T-cell (primary cell): ENCODE measurements at regions not wholly inside any gene's neighbourhood (a gene's known extent, or its start where the extent isn't known, plus 50 kb on each side); places are given as distances from the start of the nearest gene placed in this dataset.

Experiments used
- ATAC-seq, 4 experiments: fragments of 200-7000 bp in 3 of 4; fragments of 150-1000 bp in 1 of 4; cut with Tn5 transposase; replicated peaks in 1 of 4; 1 replicate in 3 of 4; 2 replicates in 1 of 4; pipeline ENCODE4 v1.10.0; 2021; ENCODE audit warnings: moderate library complexity in 3 of 4, mild to moderate bottlenecking in 2 of 4, moderate number of reproducible peaks in 1 of 4
- CTCF ChIA-PET, 2 donors: fragments of 300-600 bp; sonication (Branson Sonifier 250); formaldehyde crosslinking; loops; one replicate each; lab custom pipeline; 2022; ENCODE audit warnings: antibody characterized with exemption in 2 of 2; lab: Charles Lee
- POLR2A ChIA-PET, 2 donors: fragments of 300-600 bp; sonication (Branson Sonifier 250); formaldehyde crosslinking; loops; one replicate each; lab custom pipeline; 2022; ENCODE audit warnings: antibody characterized with exemption in 2 of 2; lab: Charles Lee
- DNase-seq, 35 experiments: peaks; one replicate each; pipeline versions ENCODE4 v3.0.0 to v3.0.0-alpha.2; 2013 to 2023
- H3K27ac ChIP-seq: one replicate; pipeline ENCODE4 v1.5.1; 2013; ENCODE audit warnings: low read length
- H3K27me3 ChIP-seq, 2 experiments: replicated peaks in 1 of 2; 1 replicate in 1 of 2; 2 replicates in 1 of 2; pipeline versions ENCODE4 v1.6.1 to v1.7.0; 2013; ENCODE audit warnings: low read length in 1 of 2, mixed read lengths in 1 of 2; ENCODE audit not compliant: control insufficient read depth in 2 of 2, insufficient read depth in 2 of 2; ENCODE audit errors: extremely low read depth in 1 of 2
- H3K36me3 ChIP-seq, 2 donors: 1 replicate in 1 of 2; 2 replicates in 1 of 2; pipeline versions ENCODE4 v1.6.1 to v1.7.0; 2013; ENCODE audit warnings: low read length in 1 of 2; ENCODE audit not compliant: control insufficient read depth in 2 of 2, insufficient read depth in 1 of 2; ENCODE audit errors: extremely low read depth in 1 of 2
- H3K4me1 ChIP-seq, 2 experiments: 1 replicate in 1 of 2; 2 replicates in 1 of 2; pipeline versions ENCODE4 v1.6.1 to v1.7.0; 2013; ENCODE audit warnings: low read length in 2 of 2, mixed read lengths in 1 of 2; ENCODE audit not compliant: insufficient read depth in 2 of 2, control insufficient read depth in 1 of 2; ENCODE audit errors: extremely low read depth in 1 of 2
- H3K4me3 ChIP-seq, 2 donors: 1 replicate in 1 of 2; 2 replicates in 1 of 2; pipeline versions ENCODE4 v1.5.1 to v1.7.0; 2013; ENCODE audit warnings: mild to moderate bottlenecking in 2 of 2, low read length in 1 of 2, moderate library complexity in 1 of 2; ENCODE audit not compliant: control insufficient read depth in 1 of 2; ENCODE audit errors: extremely low read depth in 1 of 2
- H3K9me3 ChIP-seq: 2 replicates; pipeline ENCODE4 v1.7.0; 2013
- H3K27ac Mint-ChIP-seq, 2 donors: one replicate each; pipeline ENCODE4 v1.8.0; 2020 to 2021; ENCODE audit warnings: mild to moderate bottlenecking in 2 of 2, mixed read lengths in 2 of 2
- H3K27me3 Mint-ChIP-seq, 2 donors: one replicate each; pipeline ENCODE4 v1.8.0; 2021 to 2022; ENCODE audit warnings: mixed read lengths in 2 of 2
- H3K36me3 Mint-ChIP-seq: one replicate; pipeline ENCODE4 v1.8.0; 2021; ENCODE audit warnings: mixed read lengths
- H3K4me1 Mint-ChIP-seq, 3 donors: one replicate each; pipeline ENCODE4 v1.8.0; 2020 to 2022; ENCODE audit warnings: mixed read lengths in 3 of 3, mild to moderate bottlenecking in 1 of 3
- H3K4me3 Mint-ChIP-seq, 3 donors: one replicate each; pipeline ENCODE4 v1.8.0; 2020 to 2022; ENCODE audit warnings: mild to moderate bottlenecking in 3 of 3, mixed read lengths in 3 of 3, moderate library complexity in 3 of 3
- H3K9me3 Mint-ChIP-seq, 3 donors: one replicate each; pipeline ENCODE4 v1.8.0; 2020 to 2022; ENCODE audit warnings: mixed read lengths in 3 of 3
- WGBS: methylation state at CpG from one replicate; pipeline ENCODE4 v1.1.5; 2013; ENCODE audit warnings: missing lambda C conversion rate; ENCODE audit not compliant: insufficient coverage; 5-methylcytosine and 5-hydroxymethylcytosine counted together

DNA sequence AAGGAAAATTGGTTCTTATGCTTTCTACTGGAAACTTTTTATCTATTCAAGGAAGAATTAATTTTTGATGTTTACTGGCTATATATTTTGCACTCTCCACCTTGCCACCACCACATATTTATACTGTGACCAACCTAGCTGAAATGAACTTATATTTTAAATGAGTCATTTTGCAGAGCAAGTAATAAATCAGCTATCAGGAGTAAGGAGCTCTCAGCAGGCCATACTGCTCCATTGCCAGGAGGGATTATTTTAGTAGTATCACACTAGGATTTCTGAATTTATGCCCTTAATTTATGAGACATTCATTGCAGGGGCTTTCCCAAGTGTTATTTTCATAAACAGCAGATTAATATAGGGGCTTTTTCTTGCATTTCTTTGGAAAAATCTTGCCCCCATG lies 125.8 kb upstream of the CYP1B1 start:
- Mint-ChIP-seq H3K27me3 (peaks cover 16 to 29% of the 10 kb centered on the region in 2 donors), H3K27ac (no peak overlapping the region), H3K4me1 (no peaks in the 10 kb centered on the region), H3K36me3 (no peaks in the 10 kb centered on the region), H3K9me3 (no peaks in the 10 kb centered on the region), H3K4me3 (no peak overlapping the region)
- Histone ChIP-seq H3K4me3 (no peak overlapping the region), H3K27ac (no peak overlapping the region), H3K27me3 (peaks cover 3 to 5% of the 10 kb centered on the region in 2 experiments), H3K9me3 (no peaks in the 10 kb centered on the region), H3K36me3 (no peaks in the 10 kb centered on the region), H3K4me1 (no peaks in the 10 kb centered on the region)
- ATAC-seq (no peak), DNase-seq (no peak)
- ChIA-PET CTCF (no interaction called here), POLR2A (no interaction called here)

DNA sequence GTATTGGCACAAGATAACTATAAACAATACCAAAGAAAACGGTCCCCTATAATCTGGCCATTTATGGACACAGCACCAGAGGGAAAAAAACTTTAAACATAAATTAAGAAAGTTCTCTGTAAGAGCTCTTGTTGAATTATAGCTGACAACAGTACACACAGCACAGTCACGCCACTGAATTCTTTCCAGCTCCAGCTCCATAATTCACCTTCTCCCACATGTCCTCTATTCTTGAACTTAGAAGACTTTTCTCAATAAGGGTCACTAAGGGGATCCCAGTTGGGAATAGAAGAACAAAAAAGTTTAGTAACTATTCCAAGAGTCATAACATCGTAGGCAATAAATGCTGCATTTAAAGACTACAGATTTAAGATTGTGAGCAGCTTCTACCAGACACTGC lies 124.6 kb upstream of the CYP1B1 start:
- ChIA-PET POLR2A (no interaction called here), CTCF (no interaction called here)
- ATAC-seq = no peak
- H3K27ac ChIP-seq = no peak overlapping the region
- Mint-ChIP-seq H3K36me3 (no peaks in the 10 kb centered on the region), H3K27me3 (peaks cover 14 to 26% of the 10 kb centered on the region in 2 donors), H3K4me3 (no peak overlapping the region), H3K27ac (no peak overlapping the region), H3K4me1 (no peaks in the 10 kb centered on the region), H3K9me3 (no peaks in the 10 kb centered on the region)
- H3K4me3 ChIP-seq = no peak overlapping the region
- H3K27me3 ChIP-seq = peaks cover 3 to 8% of the 10 kb centered on the region in 2 experiments
- 83% methylated on average over 1 of the region's 3 CpGs for WGBS
- H3K36me3 ChIP-seq = no peaks in the 10 kb centered on the region
- no peaks in the 10 kb centered on the region for H3K4me1 ChIP-seq
- DNase-seq = no peak
- H3K9me3 ChIP-seq = no peaks in the 10 kb centered on the region

DNA sequence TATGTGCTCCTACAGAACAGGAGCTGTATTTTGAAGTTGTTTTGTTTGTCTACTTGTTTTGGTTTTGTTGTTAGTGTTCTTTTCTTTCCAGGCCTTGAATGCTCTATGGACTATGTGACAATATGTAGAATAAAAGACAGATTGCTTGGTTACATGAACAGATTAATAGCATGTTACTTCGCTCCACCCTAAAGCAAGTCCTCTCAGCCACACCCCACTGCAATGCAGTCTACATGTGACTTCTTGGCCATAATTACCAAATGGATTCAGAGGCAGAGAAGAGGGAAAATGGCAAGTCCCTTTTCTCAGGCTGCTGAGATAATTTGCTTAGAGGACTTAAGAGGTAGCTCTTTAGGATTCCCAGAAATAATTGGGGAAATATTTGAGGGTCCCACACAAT lies 123.2 kb upstream of the CYP1B1 start:
- POLR2A ChIA-PET = no interaction called here
- Mint-ChIP-seq H3K4me1 (no peaks in the 10 kb centered on the region), H3K36me3 (no peaks in the 10 kb centered on the region), H3K27ac (no peak overlapping the region), H3K4me3 (no peak overlapping the region), H3K9me3 (no peaks in the 10 kb centered on the region), H3K27me3 (peaks cover 13 to 14% of the 10 kb centered on the region in 2 donors)
- no peak overlapping the region for H3K4me3 ChIP-seq
- no peaks in the 10 kb centered on the region for H3K36me3 ChIP-seq
- no peak for ATAC-seq
- H3K27me3 ChIP-seq = peaks cover 3 to 8% of the 10 kb centered on the region in 2 experiments
- CTCF ChIA-PET = no interaction called here
- no peaks in the 10 kb centered on the region for H3K9me3 ChIP-seq
- no CpG with 5 or more reads among the region's 1 CpG for WGBS
- DNase-seq = no peak
- H3K27ac ChIP-seq = no peak overlapping the region
- no peaks in the 10 kb centered on the region for H3K4me1 ChIP-seq

DNA sequence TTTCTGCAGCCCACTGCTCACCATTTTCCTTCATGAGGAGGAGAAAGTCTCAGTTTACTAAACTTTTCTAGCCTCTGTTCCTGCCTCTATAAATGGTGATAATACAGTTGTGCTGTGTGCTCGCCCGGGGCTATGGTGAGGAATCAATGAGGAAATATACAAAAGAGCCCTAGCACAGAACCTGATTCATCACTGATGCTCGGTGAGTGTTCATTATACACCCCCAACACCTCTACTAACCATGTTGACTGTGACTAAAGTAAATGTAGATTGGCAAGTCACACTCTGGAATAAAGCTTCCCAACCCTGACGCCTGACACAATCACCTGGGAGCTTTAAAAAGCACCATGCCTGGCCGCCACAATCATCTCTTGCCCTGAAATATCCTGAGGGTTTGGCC lies 118.8 kb upstream of the CYP1B1 start:
- no peaks in the 10 kb centered on the region for H3K36me3 Mint-ChIP-seq
- ChIA-PET CTCF (no interaction called here), POLR2A (no interaction called here)
- peaks cover 0 to 5% (median 0%) of the 10 kb centered on the region in 3 donors for H3K9me3 Mint-ChIP-seq
- Histone ChIP-seq H3K9me3 (no peaks in the 10 kb centered on the region), H3K4me3 (no peak overlapping the region), H3K36me3 (no peaks in the 10 kb centered on the region), H3K4me1 (no peaks in the 10 kb centered on the region), H3K27ac (no peak overlapping the region), H3K27me3 (peaks cover 0 to 3% of the 10 kb centered on the region in 2 experiments)
- DNase-seq (no peak), ATAC-seq (no peak)
- H3K27ac Mint-ChIP-seq = no peak overlapping the region
- H3K27me3 Mint-ChIP-seq = no peaks in the 10 kb centered on the region
- 100% methylated on average over 1 of the region's 5 CpGs for WGBS
- H3K4me1 Mint-ChIP-seq = peaks cover 3 to 24% (median 8%) of the 10 kb centered on the region in 3 donors
- no peak overlapping the region for H3K4me3 Mint-ChIP-seq

DNA sequence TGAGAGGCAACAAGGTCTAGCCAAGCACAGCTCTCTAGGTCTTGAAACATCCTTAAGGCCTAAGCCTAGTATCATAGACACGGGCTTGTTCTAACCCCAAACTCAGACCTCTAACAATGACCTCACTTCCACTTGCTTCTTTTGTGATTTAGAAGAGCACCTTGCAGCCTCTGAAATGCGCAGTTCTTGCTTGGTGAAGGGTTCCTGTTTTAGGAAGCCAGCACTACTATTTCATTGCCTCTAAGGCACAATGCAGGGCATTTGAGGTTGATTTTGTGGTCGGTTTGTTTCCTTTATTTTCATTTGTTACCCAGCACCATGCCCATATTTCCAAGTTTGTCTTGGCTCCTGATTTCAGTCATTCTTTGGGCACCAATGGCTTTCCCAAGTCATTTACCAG lies 117.0 kb upstream of the CYP1B1 start:
- Histone ChIP-seq H3K27me3 (peaks cover 0 to 3% of the 10 kb centered on the region in 2 experiments), H3K4me3 (no peak overlapping the region), H3K36me3 (no peaks in the 10 kb centered on the region), H3K9me3 (no peaks in the 10 kb centered on the region), H3K4me1 (no peaks in the 10 kb centered on the region), H3K27ac (no peak overlapping the region)
- DNase-seq = no peak
- Mint-ChIP-seq H3K9me3 (peaks cover 0 to 5% (median 0%) of the 10 kb centered on the region in 3 donors), H3K4me3 (no peak overlapping the region), H3K27ac (no peak overlapping the region), H3K27me3 (no peaks in the 10 kb centered on the region), H3K4me1 (peaks cover 3 to 24% (median 8%) of the 10 kb centered on the region in 3 donors), H3K36me3 (no peaks in the 10 kb centered on the region)
- POLR2A ChIA-PET = no interaction called here
- no peak for ATAC-seq
- WGBS = no CpG with 5 or more reads among the region's 3 CpGs
- CTCF ChIA-PET = no interaction called here

DNA sequence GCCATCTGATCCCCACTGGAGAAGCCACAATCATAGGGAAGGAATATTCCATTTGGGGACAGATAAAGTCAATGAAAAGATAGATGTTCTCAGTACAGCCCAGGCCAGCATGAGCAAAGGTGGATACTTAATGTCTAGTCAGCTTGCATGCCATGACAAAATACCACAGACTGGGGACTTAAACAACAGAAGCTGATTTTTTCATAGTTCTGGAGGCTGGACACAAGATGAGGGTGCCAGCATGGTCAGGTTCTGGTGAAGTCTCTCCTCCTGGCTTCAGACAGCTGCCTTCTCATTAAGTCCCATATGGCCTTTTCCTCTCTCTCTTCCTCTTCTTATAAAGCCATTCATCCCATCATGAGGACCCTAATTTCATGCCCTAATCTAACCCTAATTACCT lies 116.1 kb upstream of the CYP1B1 start:
- CTCF ChIA-PET = interaction anchor here in 1 of 2 donors (0.9 kb wide), 1 partner anchor 316 kb away, joined by 3 read pairs; no protein-coding TSS in a partner anchor
- Histone ChIP-seq H3K27ac (no peak overlapping the region), H3K4me1 (no peaks in the 10 kb centered on the region), H3K4me3 (no peak overlapping the region), H3K27me3 (peaks cover 0 to 3% of the 10 kb centered on the region in 2 experiments), H3K36me3 (no peaks in the 10 kb centered on the region), H3K9me3 (no peaks in the 10 kb centered on the region)
- no peak overlapping the region for H3K27ac Mint-ChIP-seq
- H3K4me1 Mint-ChIP-seq = peaks cover 3 to 24% (median 8%) of the 10 kb centered on the region in 3 donors
- no peaks in the 10 kb centered on the region for H3K27me3 Mint-ChIP-seq
- ATAC-seq (no peak), DNase-seq (no peak)
- H3K36me3 Mint-ChIP-seq = no peaks in the 10 kb centered on the region
- H3K4me3 Mint-ChIP-seq = no peak overlapping the region
- POLR2A ChIA-PET = no interaction called here
- H3K9me3 Mint-ChIP-seq = peaks cover 0 to 5% (median 0%) of the 10 kb centered on the region in 3 donors

DNA sequence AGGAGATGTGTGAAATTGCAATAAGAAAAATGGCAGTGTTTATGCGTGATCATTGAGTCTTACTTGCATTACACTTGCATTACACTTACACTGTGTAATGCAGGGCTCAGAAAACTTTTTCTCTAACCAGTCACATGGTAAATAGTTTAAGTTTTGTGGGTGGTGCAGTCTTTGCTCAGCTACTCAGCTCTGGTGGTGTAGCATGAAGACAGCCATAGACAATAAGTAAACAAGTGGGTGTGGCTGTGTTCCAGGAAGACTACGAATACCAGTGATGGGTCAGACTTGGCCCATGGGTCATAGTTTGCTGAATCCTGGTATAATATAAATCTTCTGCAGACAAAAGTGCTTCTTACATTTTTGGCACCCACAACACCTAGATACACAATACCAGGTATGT lies 115.6 kb upstream of the CYP1B1 start:
- no CpG with 5 or more reads among the region's 2 CpGs for WGBS
- H3K36me3 Mint-ChIP-seq = no peaks in the 10 kb centered on the region
- H3K4me3 Mint-ChIP-seq = no peak overlapping the region
- no peak overlapping the region for H3K27ac Mint-ChIP-seq
- no peak for ATAC-seq
- POLR2A ChIA-PET = no interaction called here
- H3K9me3 Mint-ChIP-seq = peaks cover 0 to 5% (median 0%) of the 10 kb centered on the region in 3 donors
- H3K4me1 ChIP-seq = no peaks in the 10 kb centered on the region
- H3K36me3 ChIP-seq = no peaks in the 10 kb centered on the region
- H3K4me3 ChIP-seq = no peak overlapping the region
- no peaks in the 10 kb centered on the region for H3K9me3 ChIP-seq
- no peaks in the 10 kb centered on the region for H3K27me3 Mint-ChIP-seq
- H3K27me3 ChIP-seq = peaks cover 0 to under 1% of the 10 kb centered on the region in 2 experiments
- CTCF ChIA-PET = no interaction called here
- no peak overlapping the region for H3K27ac ChIP-seq
- peaks cover 3 to 24% (median 8%) of the 10 kb centered on the region in 3 donors for H3K4me1 Mint-ChIP-seq
- DNase-seq = no peak
